GM18951 (cell line): ENCODE measurements at regions not wholly inside any gene's neighbourhood (a gene's known extent, or its start where the extent isn't known, plus 50 kb on each side); places are given as distances from the start of the nearest gene placed in this dataset.

Experiments
- POLR2A ChIP-seq: IDR thresholded peaks from 4 replicates; pipeline ENCODE4 v1.6.1; 2011; ENCODE audit warnings: mild to moderate bottlenecking; ENCODE audit not compliant: insufficient read length, insufficient read depth; ENCODE audit errors: extremely low read depth
- in situ Hi-C: fragments of 300-500 bp; cut with MboI; formaldehyde crosslinking; loops from one replicate; pipeline ENCODE4 v1.12.0; 2022; ENCODE audit warnings: low sequenced_read_pairs, mixed read lengths, inconsistent platforms; ENCODE audit not compliant: unreplicated experiment

- in situ Hi-C loops, result no loop called here
- TF ChIP-seq POLR2A, result no peak
These were observed 211.7 kb downstream of the FAM76B start for GRCh38 chr11:95577716-95578460.

DNA sequence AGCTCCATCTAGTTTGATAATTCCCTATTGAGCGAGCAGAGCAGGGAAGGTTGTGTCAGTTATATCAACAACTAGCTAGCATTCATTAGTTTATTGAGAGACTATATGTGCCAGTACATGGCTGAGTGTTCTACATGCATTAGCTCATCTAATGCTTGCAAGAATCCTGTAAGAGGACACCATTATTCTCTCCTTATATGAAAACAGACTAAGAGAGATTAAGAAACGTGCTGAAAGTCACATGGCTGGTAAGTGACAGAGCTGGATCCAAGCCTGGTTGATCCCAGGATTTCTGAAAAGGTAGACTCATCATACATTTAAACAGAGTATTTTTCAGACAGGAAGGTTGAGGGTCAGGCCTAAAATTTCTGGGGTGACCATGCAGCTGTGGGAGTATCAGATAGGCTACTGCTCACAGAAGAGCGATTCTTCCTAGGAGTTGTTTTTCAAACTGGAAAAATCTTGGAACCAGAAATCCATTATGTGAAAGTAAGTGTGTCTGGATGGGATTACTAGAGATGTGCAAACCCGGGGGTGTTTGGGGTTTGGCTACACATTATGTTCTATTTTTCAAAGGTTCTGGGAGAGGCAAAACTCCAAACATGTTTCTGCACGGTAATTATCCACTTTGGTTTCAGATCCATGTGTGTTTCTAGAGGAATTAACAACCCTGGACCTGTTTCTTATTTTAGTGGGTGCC, 213.3 kb downstream of the FAM76B start:
- in situ Hi-C loops, result no loop called here
- no peak for TF ChIP-seq POLR2A

DNA sequence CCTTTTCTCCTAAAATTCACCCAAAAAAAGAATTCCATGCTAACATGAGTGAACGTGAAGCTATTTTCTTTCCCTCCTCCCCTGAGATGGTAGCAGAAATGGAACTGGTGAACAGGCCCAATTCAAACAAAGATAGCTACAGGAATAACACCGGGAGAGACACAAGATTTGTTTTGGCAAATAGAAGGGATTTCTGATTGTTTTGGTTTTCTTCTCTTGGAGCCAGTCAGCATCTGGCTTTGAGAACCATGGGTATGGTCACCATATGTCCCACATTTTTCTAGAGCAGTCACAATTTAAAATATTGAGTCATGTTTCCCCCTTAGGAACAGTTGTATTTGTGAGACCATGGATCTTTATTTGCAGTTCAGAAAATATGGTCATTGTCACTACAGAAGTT, 214.1 kb downstream of the FAM76B start:
- in situ Hi-C loops, result no loop called here
- TF ChIP-seq POLR2A, result no peak

DNA sequence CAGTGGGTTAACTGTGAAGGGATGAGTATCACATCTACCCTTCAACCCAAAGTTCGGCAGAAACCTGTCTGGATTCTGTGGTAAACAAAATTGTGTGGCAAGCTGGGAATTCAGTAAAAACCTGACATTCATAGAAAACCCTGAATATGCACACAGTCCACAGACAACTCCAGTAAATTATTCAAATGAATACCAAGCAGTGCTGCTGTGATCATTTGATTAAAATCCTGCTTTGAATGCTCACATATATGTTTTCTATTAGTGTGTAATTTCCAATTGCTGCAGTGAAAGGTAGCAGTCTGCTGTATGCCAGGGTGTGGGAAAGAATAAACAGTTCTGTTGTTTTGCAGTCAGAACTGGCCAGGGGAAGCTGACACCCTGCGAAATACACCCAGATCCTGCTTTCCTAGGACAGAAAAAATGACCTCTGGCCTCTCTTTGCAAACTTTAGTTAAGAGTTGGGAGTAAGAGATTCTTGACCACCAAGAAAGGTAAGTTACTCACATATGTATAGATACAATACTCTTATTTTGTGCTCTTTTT, 217.8 kb downstream of the FAM76B start:
- in situ Hi-C loops, result no loop called here
- TF ChIP-seq POLR2A, result no peak

DNA sequence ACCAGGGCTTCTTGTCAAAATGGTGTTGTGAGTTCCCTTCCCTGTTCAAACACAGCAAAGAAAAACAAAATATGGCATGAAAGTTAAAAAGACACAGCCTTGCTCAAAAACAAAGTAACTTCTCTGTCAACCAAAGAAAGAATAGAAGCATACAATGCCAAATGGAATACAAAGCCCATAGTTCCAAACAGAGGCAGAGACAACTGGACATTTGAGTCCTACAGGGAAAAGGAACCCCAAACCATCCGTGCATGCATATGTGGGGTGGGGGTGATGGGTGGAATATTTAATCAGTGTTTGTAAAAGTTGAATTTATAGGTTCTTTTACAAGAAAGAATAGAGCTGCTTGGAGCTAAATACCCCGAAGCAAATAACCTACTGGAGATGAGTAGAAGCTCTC, 218.7 kb downstream of the FAM76B start:
- no peak for TF ChIP-seq POLR2A
- in situ Hi-C loops, result no loop called here

DNA sequence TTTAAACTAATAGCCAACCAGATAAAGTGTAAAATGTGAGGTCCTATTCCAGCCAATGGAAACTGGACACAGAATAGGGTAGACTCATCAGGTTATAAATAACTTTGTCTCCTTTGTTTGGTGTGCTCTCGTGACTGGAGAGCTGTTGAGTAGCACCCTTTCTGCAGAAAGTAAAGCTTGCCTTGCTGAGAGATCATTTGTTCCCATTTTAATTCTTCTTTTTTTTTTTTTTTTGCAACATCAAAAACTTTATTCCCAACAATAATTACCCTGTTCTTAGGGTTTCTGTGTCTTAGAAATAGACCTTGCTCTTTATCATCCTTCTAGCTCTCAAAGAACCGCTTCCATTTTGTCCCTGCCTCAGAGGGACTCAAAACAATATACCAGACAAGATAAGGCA, 220.4 kb downstream of the FAM76B start:
- in situ Hi-C loops, result no loop called here

DNA sequence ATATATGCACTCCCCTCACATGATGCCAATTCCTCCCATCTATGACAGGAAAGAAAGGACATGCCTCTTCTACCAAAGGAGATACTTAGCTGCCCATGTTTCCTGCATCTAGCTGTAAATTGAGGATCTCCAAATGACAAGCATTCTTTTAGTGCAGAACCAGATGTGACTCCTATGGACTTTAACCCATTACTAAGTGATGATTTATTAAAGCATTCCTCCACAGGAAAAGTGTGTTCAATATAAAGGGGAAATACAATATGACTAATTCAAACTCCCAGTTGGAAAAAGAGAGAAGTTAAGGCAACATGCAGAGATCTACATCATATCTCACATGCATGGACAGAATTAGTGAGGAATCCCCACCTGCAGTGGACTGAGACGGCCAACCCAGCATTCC, 221.3 kb downstream of the FAM76B start:
- in situ Hi-C loops, result no loop called here
- no peak for TF ChIP-seq POLR2A

More for the DNA sequence above, 220.4 kb downstream of the FAM76B start:
- TF ChIP-seq POLR2A, result no peak

- in situ Hi-C loops, result no loop called here
- TF ChIP-seq POLR2A, result no peak
These were observed 221.9 kb downstream of the FAM76B start for GRCh38 chr11:95567685-95568084.

GRCh38 chr11:95566211-95566610, 223.4 kb downstream of the FAM76B start:
- in situ Hi-C loops, result no loop called here
- TF ChIP-seq POLR2A, result no peak

- no peak for TF ChIP-seq POLR2A
- in situ Hi-C loops, result no loop called here
These were observed 223.8 kb downstream of the FAM76B start for GRCh38 chr11:95565724-95566141.

- no peak for TF ChIP-seq POLR2A
- in situ Hi-C loops, result no loop called here
These were observed 225.7 kb downstream of the FAM76B start for GRCh38 chr11:95563859-95564258.

DNA sequence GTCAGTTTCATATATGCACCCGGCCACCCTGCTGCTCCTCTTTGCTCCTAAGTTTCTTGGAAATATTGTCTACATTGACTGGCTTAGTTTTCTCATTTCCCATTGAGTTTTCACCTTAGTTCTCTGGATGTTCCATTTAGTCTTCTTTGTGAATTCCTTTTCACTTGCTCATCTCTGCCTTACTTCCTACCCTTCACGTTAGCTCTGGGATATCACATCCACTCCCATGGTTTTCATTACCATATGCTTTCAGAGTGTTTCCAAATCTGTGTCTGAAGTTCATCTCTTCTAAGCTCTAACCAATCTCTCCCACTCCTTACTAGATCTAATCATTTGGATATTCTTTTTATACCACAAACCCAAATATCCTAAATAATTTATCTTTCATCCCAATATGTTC, 226.4 kb downstream of the FAM76B start:
- in situ Hi-C loops, result no loop called here
- no peak for TF ChIP-seq POLR2A

- TF ChIP-seq POLR2A, result no peak
- in situ Hi-C loops, result no loop called here
These were observed 227.2 kb downstream of the FAM76B start for GRCh38 chr11:95562196-95562921.
